HG03196 (cell line): ENCODE measurements at regions not wholly inside any gene's neighbourhood (a gene's known extent, or its start where the extent isn't known, plus 50 kb on each side); places are given as distances from the start of the nearest gene placed in this dataset.
"Not testable (repeated sequence)": the region's sequence is repeated elsewhere in the genome, so short reads cannot be mapped to it uniquely, and the experiment has no call there.

Experiments
- ATAC-seq: cut with Tn5 transposase; IDR thresholded peaks from one replicate; pipeline ENCODE4 v1.9.1; 2021; ENCODE audit not compliant: unreplicated experiment

GRCh38 chr7:149683181-149683580, 90.2 kb downstream of the ZNF467 start:
- ATAC-seq, result no peak

DNA sequence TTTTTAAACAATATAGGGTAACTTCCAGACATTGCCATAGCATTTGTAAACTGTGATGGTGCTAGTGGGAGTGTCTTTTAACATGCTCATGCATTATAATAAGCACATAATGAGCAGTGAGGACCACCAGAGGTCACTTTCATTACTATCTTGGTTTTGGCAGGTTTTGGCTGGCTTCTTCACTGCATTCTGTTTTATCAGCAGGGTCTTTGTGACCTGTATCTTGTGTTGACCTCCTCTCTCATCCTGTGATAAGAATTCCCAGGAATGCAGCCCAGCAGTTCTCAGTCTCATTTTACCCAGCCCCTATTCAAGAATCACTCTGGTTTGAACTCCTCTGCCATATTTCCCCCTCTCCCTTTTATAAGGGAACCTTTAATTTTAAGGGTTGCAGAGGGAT, 91.3 kb downstream of the ZNF467 start:
- no peak for ATAC-seq

- no peak for ATAC-seq
These were observed 92.1 kb downstream of the ZNF467 start for GRCh38 chr7:149681274-149681673.

GRCh38 chr7:149680331-149681025, 92.9 kb downstream of the ZNF467 start:
- ATAC-seq, result no peak

DNA sequence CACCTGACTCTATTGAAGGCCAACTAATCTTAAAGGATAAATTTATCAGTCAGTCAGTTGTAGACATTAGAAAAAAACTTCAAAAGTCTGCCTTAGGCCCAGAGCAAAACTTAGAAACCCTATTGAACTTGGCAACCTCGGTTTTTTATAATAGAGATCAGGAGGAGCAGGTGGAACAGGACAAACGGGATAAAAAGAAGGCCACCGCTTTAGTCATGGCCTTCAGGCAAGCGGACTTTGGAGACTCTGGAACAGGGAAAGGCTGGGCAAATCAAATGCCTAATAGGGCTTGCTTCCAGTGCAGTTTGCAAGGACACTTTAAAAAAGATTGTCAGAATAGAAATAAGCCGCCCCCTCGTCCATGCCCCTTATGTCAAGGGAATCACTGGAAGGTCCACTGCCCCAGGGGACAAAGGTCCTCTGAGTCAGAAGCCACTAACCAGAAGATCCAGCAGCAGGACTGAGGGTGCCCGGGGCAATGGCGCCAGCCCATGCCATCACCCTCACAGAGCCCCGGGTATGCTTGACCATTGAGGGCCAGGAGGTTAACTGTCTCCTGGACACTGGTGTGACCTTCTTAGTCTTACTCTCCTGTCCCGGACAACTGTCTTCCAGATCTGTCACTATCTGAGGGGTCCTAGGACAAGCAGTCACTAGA, 98.5 kb downstream of the ZNF467 start:
- ATAC-seq, result not testable (repeated sequence)

DNA sequence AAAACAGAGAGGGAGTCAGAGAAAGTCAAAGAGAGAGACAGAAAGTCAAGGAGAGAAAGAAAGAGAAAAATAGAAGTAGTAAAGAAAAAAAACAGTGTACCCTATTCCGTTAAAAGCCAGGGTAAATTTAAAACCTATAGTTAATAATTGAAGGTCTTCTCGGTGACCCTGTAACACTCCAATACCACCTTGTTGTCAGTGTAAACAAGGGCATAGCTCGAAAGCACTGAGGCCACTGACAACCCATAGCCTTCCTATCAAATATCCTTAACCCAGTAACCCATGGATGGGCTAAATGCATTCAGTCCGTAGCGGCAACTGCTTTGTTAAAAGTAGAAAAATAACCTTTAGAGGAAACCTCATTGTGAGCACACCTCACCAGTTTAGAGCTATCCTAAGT, 100.4 kb downstream of the ZNF467 start:
- no peak for ATAC-seq

- no peak for ATAC-seq
These were observed 103.1 kb downstream of the ZNF467 start for GRCh38 chr7:149670288-149670687.

GRCh38 chr7:149669121-149669818, 104.1 kb downstream of the ZNF467 start:
- no peak for ATAC-seq

DNA sequence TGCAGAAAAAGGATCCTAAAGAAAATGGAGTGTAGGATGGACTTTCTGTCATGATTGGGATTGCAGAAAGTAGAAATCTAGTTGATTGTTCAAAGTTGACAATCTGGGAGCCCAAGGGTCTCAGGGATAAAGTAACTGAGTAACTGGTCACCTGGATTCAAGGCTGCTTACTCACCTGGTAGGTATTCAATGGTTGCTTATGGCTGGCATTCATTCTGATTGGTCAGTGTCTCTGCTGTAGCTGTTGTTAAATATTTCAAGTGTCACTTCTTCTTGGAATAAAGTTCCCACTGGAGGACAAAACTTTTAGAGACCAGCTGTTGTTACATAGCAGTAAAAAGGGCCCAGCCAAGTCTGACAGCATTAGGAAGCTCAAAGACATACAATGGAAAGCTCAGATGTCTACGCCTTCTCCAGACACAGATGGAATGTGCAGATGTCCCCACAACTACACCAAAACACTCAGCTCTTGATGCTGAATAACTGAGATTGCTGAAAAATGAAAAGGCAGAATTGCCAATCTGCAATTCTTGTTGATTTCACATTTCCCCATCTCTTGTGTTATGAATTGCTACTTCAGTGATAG, 106.9 kb downstream of the ZNF467 start:
- ATAC-seq, result no peak

DNA sequence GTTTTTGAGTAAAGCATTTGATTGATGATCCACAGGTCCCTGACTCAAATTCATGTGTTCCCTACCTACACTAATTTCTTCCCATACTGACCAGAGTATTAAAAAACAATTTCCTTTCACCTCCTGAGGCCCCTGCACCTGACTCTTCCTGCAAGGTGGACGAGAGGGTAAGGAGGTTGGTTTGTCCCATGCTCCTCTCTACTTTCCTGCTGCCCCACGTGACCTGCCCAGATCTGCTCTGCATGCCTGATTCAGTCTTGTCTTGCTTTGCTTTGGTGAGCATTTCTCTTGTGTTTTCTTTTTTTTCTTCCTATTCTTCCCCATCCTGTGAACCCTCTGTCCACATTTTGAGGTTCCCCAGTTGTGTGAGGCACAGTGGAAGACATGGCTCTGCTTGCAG, 107.8 kb downstream of the ZNF467 start:
- not testable (repeated sequence) for ATAC-seq

GRCh38 chr7:149664666-149665065, 108.7 kb downstream of the ZNF467 start:
- ATAC-seq, result no peak

DNA sequence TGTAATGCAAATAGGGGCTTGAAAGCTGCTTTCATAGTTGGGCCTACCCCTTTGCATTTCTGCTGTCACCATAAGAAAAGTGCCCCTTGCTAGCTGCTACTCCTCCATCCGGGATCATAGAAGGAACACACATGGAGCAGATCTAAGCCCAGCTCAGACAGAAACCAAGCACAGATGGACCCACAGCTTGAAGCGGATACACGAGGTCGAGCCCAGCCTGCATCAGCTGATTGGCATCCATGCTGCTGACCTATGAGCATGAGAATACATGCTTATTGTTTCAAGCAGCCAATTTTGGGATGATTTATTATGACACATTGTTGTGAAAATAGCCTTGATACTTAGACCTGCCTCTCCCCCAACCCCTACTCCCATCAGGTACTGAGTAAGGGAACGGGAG, 109.2 kb downstream of the ZNF467 start:
- no peak for ATAC-seq

DNA sequence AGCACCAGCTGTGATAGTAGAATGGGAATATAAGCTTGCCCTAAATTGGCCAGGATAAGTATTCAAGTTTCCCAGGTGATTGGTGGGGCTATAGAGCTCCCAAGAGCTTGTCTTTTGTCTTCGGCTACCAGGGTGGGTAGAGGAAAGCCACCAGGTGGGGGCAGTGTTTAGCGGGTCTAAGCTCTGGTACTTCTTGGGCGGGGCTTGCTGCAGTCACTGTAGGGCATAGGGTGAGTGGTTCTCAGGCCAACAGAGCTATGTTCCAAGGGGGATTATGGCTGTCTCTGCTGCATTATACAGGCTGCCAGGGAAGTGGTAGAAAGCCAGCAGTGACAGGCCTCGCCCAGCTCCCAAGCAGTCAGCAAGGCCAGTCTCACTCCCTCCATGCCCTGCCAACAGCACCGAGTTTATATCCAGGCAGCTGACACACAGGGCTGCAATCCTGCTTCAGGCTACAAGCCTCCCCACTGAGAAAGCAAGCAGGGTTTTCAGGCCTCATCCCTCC, 110.7 kb downstream of the ZNF467 start:
- ATAC-seq, result peak; percentile 87

DNA sequence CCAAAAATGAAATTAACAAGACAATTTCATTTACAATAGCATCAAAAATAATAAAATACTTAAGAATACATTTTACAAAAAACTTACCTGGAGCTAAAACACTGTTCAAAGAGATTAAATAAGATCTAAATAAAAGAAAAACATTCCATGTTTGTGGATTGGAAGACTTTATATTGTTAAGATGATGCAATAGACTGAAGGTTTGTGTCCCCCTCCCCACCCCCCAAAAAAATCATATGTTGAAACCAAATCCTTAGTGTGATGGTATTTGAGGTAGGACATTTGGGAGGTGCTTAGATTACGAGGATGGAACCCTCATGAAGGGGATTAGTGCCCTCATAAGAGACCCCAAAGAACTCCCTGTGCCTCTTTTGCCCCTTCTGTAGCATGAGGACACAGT, 117.6 kb downstream of the ZNF467 start:
- ATAC-seq, result no peak

GRCh38 chr7:149654588-149654987, 118.8 kb downstream of the ZNF467 start:
- no peak for ATAC-seq

- not testable (repeated sequence) for ATAC-seq
These were observed 123.2 kb downstream of the ZNF467 start for GRCh38 chr7:149650190-149650589.

GRCh38 chr7:149644754-149645153, 128.6 kb downstream of the ZNF467 start:
- ATAC-seq, result no peak

DNA sequence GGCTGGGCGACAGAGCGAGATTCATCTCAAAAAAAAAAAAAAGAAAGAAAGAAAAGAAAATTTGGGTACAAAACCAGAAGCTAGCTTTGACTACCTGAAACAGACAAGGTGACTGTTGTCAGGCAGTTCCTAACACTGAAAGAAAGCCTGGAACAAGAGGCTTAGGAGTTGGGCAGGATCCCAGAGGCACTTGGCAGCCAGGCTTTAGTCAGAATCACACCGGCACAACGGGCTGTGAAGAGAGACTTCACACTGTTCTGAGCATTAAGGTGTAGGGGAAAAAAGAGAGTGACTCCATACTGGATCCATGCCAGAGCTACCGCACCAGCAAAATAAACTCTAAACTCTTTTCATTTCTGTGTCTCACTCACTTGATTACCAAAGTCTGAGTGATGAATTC, 130.8 kb downstream of the ZNF467 start:
- ATAC-seq, result no peak

GRCh38 chr7:149638566-149639320, 134.6 kb downstream of the ZNF467 start:
- no peak for ATAC-seq

- ATAC-seq, result no peak
These were observed 135.3 kb downstream of the ZNF467 start for GRCh38 chr7:149637911-149638565.
